GM12874 (cell line): ENCODE measurements at regions not wholly inside any gene's neighbourhood (a gene's known extent, or its start where the extent isn't known, plus 50 kb on each side); places are given as distances from the start of the nearest gene placed in this dataset.

Source experiments
- TF ChIP-seq, protein P1 (sequence below): IDR thresholded peaks from 2 replicates; pipeline ENCODE4 v1.5.1; 2011; ENCODE audit warnings: low read depth, mild to moderate bottlenecking, control low read depth, low read length, moderate library complexity; ENCODE audit not compliant: insufficient read depth

DNA sequence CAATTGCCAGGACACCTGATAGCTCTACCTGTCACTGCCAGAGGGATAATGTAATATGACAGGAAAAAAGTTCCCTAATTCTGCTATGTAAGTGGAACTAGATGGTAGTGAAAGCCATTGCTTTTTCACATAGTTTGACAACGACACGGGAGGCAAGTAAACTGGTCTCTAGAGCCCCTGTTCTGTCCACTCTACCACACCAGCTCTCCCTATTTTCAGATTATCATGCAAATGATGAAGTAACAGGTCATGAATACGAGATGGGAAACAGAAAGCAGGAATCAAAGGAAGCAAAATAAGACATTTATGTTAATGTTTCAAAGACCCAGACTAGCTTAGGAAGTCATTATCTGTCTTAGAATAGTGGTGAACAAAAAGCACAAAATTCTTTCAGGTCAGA, 56.2 kb downstream of the TAF11L14 start:
- TF ChIP-seq, protein P1, sequence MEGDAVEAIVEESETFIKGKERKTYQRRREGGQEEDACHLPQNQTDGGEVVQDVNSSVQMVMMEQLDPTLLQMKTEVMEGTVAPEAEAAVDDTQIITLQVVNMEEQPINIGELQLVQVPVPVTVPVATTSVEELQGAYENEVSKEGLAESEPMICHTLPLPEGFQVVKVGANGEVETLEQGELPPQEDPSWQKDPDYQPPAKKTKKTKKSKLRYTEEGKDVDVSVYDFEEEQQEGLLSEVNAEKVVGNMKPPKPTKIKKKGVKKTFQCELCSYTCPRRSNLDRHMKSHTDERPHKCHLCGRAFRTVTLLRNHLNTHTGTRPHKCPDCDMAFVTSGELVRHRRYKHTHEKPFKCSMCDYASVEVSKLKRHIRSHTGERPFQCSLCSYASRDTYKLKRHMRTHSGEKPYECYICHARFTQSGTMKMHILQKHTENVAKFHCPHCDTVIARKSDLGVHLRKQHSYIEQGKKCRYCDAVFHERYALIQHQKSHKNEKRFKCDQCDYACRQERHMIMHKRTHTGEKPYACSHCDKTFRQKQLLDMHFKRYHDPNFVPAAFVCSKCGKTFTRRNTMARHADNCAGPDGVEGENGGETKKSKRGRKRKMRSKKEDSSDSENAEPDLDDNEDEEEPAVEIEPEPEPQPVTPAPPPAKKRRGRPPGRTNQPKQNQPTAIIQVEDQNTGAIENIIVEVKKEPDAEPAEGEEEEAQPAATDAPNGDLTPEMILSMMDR = no peak

DNA sequence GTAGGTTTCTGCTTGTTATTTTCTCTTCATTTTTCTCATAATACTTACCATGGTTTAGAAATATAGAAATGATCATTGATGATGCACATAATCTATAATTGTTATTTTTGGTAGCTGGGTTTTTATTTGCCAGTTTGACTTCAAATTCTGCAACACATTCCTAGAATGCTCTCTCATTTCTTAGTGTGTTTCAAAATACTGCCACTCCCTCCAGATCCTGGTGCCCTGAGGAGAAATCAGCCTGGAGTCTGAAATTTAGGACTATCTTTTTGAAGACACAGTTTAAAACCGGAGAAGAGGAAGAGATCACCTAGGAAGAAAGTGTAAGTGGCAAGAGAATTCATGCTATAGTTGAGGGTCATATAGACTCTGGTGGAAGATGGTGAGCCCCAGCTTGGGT, 57.5 kb downstream of the TAF11L14 start:
- TF ChIP-seq, protein P1 = no peak

DNA sequence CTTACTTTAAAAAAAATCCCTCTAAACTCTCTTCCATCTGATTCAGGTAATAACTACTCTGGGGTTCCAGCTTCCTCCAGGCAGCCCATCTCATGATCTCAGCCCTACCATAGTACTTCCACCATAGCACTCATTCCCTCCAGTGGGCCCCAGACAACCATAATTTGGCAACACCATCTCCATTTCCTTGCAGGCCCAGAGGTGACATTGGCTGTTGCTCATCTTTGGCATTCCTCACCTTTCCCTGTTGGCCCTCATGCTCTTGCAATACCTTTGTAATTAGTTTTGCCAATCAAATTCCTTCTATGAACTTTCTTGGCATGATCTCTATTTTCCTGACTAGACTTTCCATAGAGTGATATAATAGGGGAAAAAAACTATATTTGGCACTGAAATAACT, 60.1 kb downstream of the TAF11L14 start:
- TF ChIP-seq, protein P1 = no peak

DNA sequence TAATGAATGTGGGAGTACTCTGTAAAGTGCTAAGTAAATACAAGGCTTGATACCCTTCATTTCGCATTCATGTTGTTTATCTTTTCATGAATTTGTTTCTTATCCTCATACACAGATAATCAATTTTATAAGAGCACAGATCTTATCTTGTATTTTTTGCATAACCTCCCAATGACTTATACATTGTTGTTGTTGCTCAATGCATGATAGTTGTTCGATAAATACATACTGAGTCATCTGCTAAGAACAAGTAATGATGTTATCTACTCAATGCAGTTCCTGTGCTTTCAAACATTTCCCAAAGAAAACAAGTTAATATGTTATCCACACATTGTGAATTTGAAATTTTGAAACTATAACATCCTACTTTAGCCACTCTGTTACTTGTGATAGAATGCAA, 60.7 kb downstream of the TAF11L14 start:
- TF ChIP-seq, protein P1 = no peak

DNA sequence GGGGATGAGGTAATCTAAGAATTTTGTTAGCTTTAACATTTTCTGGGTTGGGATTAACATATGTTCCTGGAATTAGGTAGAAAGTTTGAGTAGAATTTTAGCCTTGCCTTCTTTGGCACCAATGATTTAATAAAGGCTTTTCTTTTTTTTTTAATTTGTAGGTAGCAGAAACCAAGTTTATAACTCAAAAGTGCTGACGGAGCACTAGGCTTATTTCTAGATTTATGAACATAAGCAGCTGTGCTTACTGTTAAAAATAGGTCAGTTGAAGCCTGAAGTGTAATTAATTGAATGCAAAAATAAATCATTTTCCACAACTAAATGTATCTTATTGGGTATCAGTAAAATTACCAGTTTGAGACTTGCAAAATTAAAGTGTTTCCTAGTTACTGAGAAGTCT, 62.4 kb downstream of the TAF11L14 start:
- TF ChIP-seq, protein P1 = no peak

DNA sequence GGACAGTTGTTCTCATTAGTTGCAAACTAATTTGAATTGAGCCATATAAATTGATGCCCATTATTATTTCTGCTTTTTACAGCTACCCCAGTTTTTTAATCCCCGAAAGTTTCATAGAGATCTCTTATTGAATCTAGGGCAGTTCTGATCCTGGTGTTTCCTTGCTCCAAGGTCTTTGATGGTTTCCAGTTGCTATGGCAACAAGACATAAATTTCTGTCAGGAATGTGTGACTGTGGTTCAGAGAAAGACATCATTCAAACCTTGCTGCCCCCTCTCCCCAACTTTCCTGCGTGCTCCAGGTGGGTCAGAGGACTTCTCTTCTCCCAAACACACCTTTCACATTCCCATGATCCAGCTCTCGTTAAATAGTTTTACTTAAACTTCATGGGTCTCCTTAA, 63.4 kb downstream of the TAF11L14 start:
- TF ChIP-seq, protein P1 = no peak

DNA sequence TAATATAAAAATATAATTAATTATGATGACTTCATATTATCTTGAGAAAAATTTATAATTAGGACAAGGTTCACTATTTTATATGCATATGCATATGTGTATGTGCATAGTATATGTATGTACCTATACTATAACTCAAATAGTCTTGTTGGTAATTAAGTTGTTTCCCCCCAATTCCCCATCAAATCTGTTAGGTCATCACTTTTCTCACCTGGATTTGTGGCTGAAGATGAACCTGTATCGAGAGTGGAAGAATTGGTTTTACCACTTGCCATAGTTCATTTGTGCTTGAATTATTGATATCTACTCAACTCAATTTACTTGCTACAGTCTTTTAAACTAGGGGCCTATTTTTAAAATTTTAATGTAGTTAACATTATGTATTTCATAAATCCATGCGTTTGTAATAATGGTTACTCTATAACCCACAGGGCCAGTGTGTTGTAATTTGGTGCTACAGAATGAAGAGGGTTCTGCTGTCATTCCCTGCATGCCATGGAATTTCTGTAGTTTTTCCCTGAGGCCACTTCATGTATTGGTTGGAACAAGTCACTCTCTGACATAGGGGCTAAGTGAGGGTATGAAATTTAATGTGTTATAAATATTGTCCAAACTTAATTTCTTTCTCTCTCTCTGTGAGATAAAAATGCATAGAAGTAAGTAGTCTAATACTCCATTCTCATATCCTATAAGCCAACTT, 74.9 kb downstream of the TAF11L14 start:
- TF ChIP-seq, protein P1 = no peak
